Mesenchymal stem cell (in vitro differentiated cells and primary cell): ENCODE measurements at regions not wholly inside any gene's neighbourhood (a gene's known extent, or its start where the extent isn't known, plus 50 kb on each side); places are given as distances from the start of the nearest gene placed in this dataset.

Source experiments
- DNase-seq: peaks from one replicate; pipeline ENCODE4 v3.0.0-alpha.2; 2013
- H2AFZ ChIP-seq: one replicate; pipeline ENCODE4 v1.6.1; 2013; ENCODE audit warnings: low read depth, mild to moderate bottlenecking, control low read depth, inconsistent platforms, low read length, moderate library complexity
- H2AK5ac ChIP-seq: 2 replicates; pipeline ENCODE4 v1.6.1; 2013; ENCODE audit warnings: low read length, moderate library complexity, mild to moderate bottlenecking, inconsistent platforms; ENCODE audit not compliant: severe bottlenecking
- H2BK120ac ChIP-seq: one replicate; pipeline ENCODE4 v1.6.1; 2013; ENCODE audit warnings: low read depth, mild to moderate bottlenecking, inconsistent platforms, low read length, moderate library complexity
- H2BK12ac ChIP-seq, 2 experiments: one replicate each; pipeline ENCODE4 v1.6.1; 2013; ENCODE audit warnings: inconsistent platforms in 2 of 2, low read length in 2 of 2, mild to moderate bottlenecking in 2 of 2, moderate library complexity in 2 of 2, control low read depth in 1 of 2
- H2BK15ac ChIP-seq: one replicate; pipeline ENCODE4 v1.6.1; 2013; ENCODE audit warnings: mild to moderate bottlenecking, low read depth, inconsistent platforms; ENCODE audit not compliant: poor library complexity, severe bottlenecking
- H2BK5ac ChIP-seq: 2 replicates; pipeline ENCODE4 v1.6.1; 2013; ENCODE audit warnings: low read depth, mild to moderate bottlenecking, low read length, control low read depth, inconsistent platforms; ENCODE audit not compliant: poor library complexity, severe bottlenecking
- H3K14ac ChIP-seq, 2 experiments: one replicate each; pipeline ENCODE4 v1.6.1; 2013; ENCODE audit warnings: inconsistent platforms in 2 of 2, low read length in 2 of 2, control low read depth in 1 of 2, mild to moderate bottlenecking in 1 of 2, moderate library complexity in 1 of 2
- H3K18ac ChIP-seq, 2 experiments: one replicate each; pipeline ENCODE4 v1.6.1; 2013; ENCODE audit warnings: inconsistent platforms in 2 of 2, low read length in 2 of 2, control low read depth in 1 of 2, low read depth in 1 of 2, mild to moderate bottlenecking in 1 of 2
- H3K23ac ChIP-seq, 2 experiments: one replicate each; pipeline ENCODE4 v1.6.1; 2013; ENCODE audit warnings: inconsistent platforms in 2 of 2, low read length in 2 of 2, mild to moderate bottlenecking in 2 of 2, moderate library complexity in 2 of 2, control low read depth in 1 of 2
- H3K27ac ChIP-seq: 2 replicates; pipeline ENCODE4 v1.5.1; 2013; ENCODE audit warnings: mild to moderate bottlenecking, moderate library complexity, low read length, control low read depth, inconsistent platforms; ENCODE audit not compliant: poor library complexity, severe bottlenecking
- H3K27me3 ChIP-seq, 2 experiments: 2 replicates each; pipeline versions ENCODE4 v1.6.1 to v1.7.0; 2013; ENCODE audit warnings: low read length in 2 of 2, mild to moderate bottlenecking in 2 of 2, moderate library complexity in 2 of 2, control low read depth in 1 of 2, inconsistent platforms in 1 of 2; ENCODE audit not compliant: control insufficient read depth in 1 of 2, insufficient read depth in 1 of 2
- H3K36me3 ChIP-seq, 2 experiments: 2 replicates each; pipeline versions ENCODE4 v1.6.1 to v1.7.0; 2013; ENCODE audit warnings: low read length in 2 of 2, control low read depth in 1 of 2, inconsistent platforms in 1 of 2, low read depth in 1 of 2, mild to moderate bottlenecking in 1 of 2; ENCODE audit not compliant: insufficient read depth in 2 of 2, control insufficient read depth in 1 of 2
- H3K4ac ChIP-seq, 2 experiments: one replicate each; pipeline ENCODE4 v1.6.1; 2013; ENCODE audit warnings: inconsistent platforms in 2 of 2, low read length in 2 of 2, mild to moderate bottlenecking in 2 of 2, moderate library complexity in 2 of 2, control low read depth in 1 of 2, low read depth in 1 of 2
- H3K4me1 ChIP-seq: 2 replicates; pipeline ENCODE4 v1.6.1; 2013; ENCODE audit warnings: low read depth, low read length, control low read depth; ENCODE audit not compliant: control insufficient read depth, insufficient read depth
- H3K4me2 ChIP-seq: 2 replicates; pipeline ENCODE4 v1.6.1; 2013; ENCODE audit warnings: low read length, mild to moderate bottlenecking, inconsistent platforms; ENCODE audit not compliant: poor library complexity, severe bottlenecking
- H3K4me3 ChIP-seq, 2 experiments: 2 replicates each; pipeline versions ENCODE4 v1.5.1 to v1.7.0; 2013; ENCODE audit warnings: low read length in 2 of 2, mild to moderate bottlenecking in 2 of 2, control low read depth in 1 of 2, low read depth in 1 of 2; ENCODE audit not compliant: insufficient read depth in 1 of 2
- H3K79me1 ChIP-seq: replicated peaks from 2 replicates; pipeline ENCODE4 v1.6.1; 2013; ENCODE audit warnings: mild to moderate bottlenecking, control low read depth, low read length, inconsistent platforms; ENCODE audit not compliant: poor library complexity, severe bottlenecking
- H3K9ac ChIP-seq: 2 replicates; pipeline ENCODE4 v1.7.0; 2013; ENCODE audit warnings: mild to moderate bottlenecking, low read length, moderate library complexity
- H3K9me3 ChIP-seq: 2 replicates; pipeline ENCODE4 v1.7.0; 2013; ENCODE audit warnings: mild to moderate bottlenecking, low read length; ENCODE audit not compliant: control insufficient read depth
- H4K8ac ChIP-seq: one replicate; pipeline ENCODE4 v1.6.1; 2013; ENCODE audit warnings: inconsistent platforms, mild to moderate bottlenecking, low read length, moderate library complexity
- H4K91ac ChIP-seq: one replicate; pipeline ENCODE4 v1.6.1; 2013; ENCODE audit warnings: mild to moderate bottlenecking, low read length, inconsistent platforms
- WGBS: methylation state at CpG from one replicate; pipeline ENCODE4 v1.1.7; 2013; ENCODE audit warnings: mixed read lengths; 5-methylcytosine and 5-hydroxymethylcytosine counted together

DNA sequence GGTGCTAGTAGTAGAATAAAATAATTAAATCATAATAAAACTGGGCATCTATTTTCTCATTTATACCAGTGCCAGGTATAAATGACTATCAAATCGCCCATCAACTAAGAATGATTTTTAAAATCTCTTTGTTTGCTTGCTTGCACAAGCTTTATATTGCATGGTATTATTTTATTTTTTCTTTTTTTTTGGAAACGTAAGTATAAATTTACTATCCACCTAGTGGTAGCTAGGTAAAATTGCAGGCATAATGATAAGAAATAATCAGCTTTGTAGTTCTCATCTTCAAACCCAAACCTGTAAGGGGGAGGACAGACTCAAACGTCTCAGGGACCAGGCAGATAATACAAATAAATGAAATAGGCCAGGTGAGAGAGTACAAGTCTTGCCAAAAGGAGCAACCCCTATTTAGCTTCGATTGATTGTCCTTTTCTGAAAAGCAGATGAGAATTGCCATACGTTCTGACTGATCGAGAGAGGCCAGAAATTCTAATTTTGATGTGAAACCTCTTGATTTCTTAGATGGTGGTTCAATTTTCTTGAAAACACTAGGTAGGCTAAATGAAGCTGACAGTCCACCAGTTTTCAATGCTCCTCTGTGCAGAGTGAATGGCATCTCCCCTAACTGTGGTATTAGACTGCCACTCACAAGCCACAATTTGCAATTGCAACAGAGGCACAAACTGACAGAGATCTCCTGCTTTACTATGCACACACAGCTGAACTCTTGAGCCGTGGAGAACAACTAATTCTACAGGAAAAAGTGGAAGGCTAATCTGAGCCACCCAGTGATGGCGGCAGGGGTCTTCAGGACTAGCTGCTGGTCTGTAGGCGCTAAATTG is 189.3 kb downstream of the DACT1 start:
- Histone ChIP-seq H2BK5ac (no peak overlapping the region), H4K91ac (no peak overlapping the region), H3K4ac (no peak overlapping the region), H3K23ac (no peak overlapping the region), H3K9me3 (peaks cover 8% of the 10 kb centered on the region), H2BK12ac (no peak overlapping the region), H4K8ac (no peak overlapping the region), H3K4me1 (no peaks in the 10 kb centered on the region), H3K27me3 (peaks cover 0 to 2% of the 10 kb centered on the region in 2 experiments), H3K4me2 (no peak overlapping the region), H3K14ac (no peak overlapping the region), H2BK120ac (no peak overlapping the region), H3K18ac (no peak overlapping the region), H3K36me3 (no peaks in the 10 kb centered on the region), H3K27ac (no peak overlapping the region), H3K4me3 (no peak overlapping the region), H3K9ac (no peak overlapping the region), H2AK5ac (no peak overlapping the region), H2BK15ac (no peak overlapping the region), H3K79me1 (no peaks in the 10 kb centered on the region), H2AFZ (no peak overlapping the region)
- no peak for DNase-seq
- WGBS = 86% methylated on average over 7 of the region's 9 CpGs

DNA sequence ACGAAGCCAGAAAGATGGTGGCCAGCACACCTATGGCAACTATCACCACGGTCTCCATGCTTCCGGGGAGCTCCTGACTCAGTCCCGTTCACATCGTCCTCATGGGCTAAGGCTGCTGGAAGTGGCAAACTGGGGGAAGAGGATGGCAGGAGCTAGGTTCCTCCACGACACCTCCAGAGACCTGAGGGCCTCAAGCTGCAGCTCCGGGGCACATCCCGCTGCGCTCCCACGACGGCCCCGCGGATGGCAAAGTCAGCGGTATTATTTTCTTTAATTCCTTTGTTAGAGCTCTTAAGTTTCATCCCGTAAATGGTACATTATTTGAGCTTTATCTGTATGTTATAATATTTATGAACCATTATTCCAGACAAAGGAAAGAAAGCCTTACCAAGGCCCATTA is 190.5 kb downstream of the DACT1 start:
- no peak for DNase-seq
- Histone ChIP-seq H3K23ac (no peak overlapping the region), H3K9me3 (peaks cover 8% of the 10 kb centered on the region), H3K4me1 (no peaks in the 10 kb centered on the region), H3K27me3 (peaks cover 0 to 2% of the 10 kb centered on the region in 2 experiments), H3K4me2 (no peak overlapping the region), H2AK5ac (no peak overlapping the region), H3K18ac (no peak overlapping the region), H2BK120ac (no peak overlapping the region), H3K4me3 (no peak overlapping the region), H4K8ac (no peak overlapping the region), H2AFZ (no peak overlapping the region), H3K27ac (no peak overlapping the region), H3K36me3 (no peaks in the 10 kb centered on the region), H3K4ac (no peak overlapping the region), H4K91ac (no peak overlapping the region), H2BK5ac (no peak overlapping the region), H3K9ac (no peak overlapping the region), H3K14ac (no peak overlapping the region), H2BK15ac (no peak overlapping the region), H3K79me1 (no peaks in the 10 kb centered on the region), H2BK12ac (no peak overlapping the region)
- WGBS = over 99% methylated on average over 13 of the region's 15 CpGs

DNA sequence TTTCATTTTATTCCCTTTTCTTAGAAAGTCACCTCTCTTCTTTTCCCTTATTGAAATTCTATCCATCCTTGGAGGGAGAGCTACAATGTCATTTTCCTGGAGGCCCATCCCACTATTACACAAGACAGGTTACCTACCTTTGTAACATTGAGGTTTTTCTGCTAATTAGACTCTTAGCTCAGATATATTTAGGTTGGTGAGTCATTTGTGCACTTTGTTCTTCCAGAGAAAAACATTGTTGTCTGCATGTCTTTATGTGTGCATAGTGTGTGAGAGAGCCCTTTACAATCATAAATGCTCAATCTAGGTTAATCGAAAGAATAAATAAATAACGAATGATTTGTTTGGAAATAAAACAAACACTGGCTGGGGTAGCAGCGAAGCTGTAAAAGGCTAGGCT is 191.8 kb downstream of the DACT1 start:
- Histone ChIP-seq H3K36me3 (no peaks in the 10 kb centered on the region), H3K4me1 (no peaks in the 10 kb centered on the region)
- WGBS = 57% methylated on average over 3 of the region's 3 CpGs

DNA sequence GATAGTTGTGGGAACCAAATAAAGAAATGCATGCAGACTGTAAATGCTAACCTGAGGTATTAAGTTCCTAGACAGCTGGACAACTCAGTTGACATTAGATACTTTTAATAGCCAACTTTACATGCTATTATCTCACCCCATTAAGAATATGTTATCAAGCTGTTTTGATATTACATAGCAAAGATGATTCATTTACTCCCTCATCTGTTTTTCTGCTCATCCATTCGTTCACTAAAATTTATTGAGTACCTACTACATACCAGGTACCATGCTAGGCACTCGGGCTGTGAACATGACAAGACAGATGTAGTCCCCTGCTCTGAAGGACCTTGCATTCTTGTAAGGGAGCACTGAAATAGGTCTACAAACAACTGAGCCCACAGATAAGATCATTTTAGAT is 192.4 kb downstream of the DACT1 start:
- no peak overlapping the region for H3K23ac ChIP-seq
- no peak overlapping the region for H2AK5ac ChIP-seq
- no peak overlapping the region for H3K27ac ChIP-seq
- no peak overlapping the region for H4K8ac ChIP-seq
- H3K79me1 ChIP-seq = no peaks in the 10 kb centered on the region
- peak overlapping the region in 1 of 2 experiments; percentile 14 for H3K18ac ChIP-seq
- H3K4ac ChIP-seq = no peak overlapping the region
- 98% methylated on average over 2 of the region's 2 CpGs for WGBS
- no peak overlapping the region for H2BK15ac ChIP-seq
- no peak overlapping the region for H3K4me3 ChIP-seq
- H2BK12ac ChIP-seq = no peak overlapping the region
- no peak overlapping the region for H2BK120ac ChIP-seq
- H2BK5ac ChIP-seq = no peak overlapping the region
- H2AFZ ChIP-seq = no peak overlapping the region
- H3K27me3 ChIP-seq = peaks cover 0 to 2% of the 10 kb centered on the region in 2 experiments
- H3K4me1 ChIP-seq = no peaks in the 10 kb centered on the region
- no peak overlapping the region for H4K91ac ChIP-seq
- no peak overlapping the region for H3K9ac ChIP-seq
- peaks cover 8% of the 10 kb centered on the region for H3K9me3 ChIP-seq
- no peak overlapping the region for H3K14ac ChIP-seq
- DNase-seq = no peak
- no peak overlapping the region for H3K4me2 ChIP-seq
- H3K36me3 ChIP-seq = no peaks in the 10 kb centered on the region

More for the DNA sequence above, 191.8 kb downstream of the DACT1 start:
- Histone ChIP-seq H3K4me2 (no peak overlapping the region), H3K23ac (no peak overlapping the region), H3K79me1 (no peaks in the 10 kb centered on the region), H3K27me3 (peaks cover 0 to 2% of the 10 kb centered on the region in 2 experiments), H4K8ac (no peak overlapping the region), H2AFZ (no peak overlapping the region), H3K18ac (no peak overlapping the region), H4K91ac (no peak overlapping the region), H2AK5ac (no peak overlapping the region), H3K9me3 (peaks cover 8% of the 10 kb centered on the region), H3K4me3 (no peak overlapping the region), H2BK120ac (no peak overlapping the region), H3K14ac (no peak overlapping the region), H2BK15ac (no peak overlapping the region), H2BK5ac (no peak overlapping the region), H3K9ac (no peak overlapping the region), H2BK12ac (no peak overlapping the region), H3K27ac (no peak overlapping the region), H3K4ac (no peak overlapping the region)
- peak; percentile 74 for DNase-seq
